ENCODE measurements at regions not wholly inside any gene's neighbourhood (a gene's known extent, or its start where the extent isn't known, plus 50 kb on each side); places are given as distances from the start of the nearest gene placed in this dataset.

DNA sequence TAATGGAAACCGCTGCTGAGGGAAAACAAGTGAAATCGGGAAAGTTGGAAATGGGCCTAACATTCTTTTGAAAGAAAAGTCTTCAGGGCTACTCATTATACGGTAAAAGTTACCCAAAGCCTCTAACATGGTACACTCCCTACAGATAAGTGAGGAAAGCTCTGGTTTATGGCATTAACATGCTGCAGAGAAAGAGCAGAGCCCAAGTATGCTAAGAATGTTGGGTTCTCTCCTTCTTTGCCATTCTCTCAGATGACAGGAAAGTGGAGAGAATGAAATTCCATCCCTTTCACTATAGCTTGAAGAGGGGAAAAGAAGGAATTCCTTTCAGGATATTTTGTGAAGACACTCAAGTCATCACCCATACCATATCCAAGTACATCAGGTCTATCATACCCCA, 348.0 kb downstream of the SEC23A start:
- Histone ChIP-seq H3K36me3 (replicated peaks in 1 of 2; ENCODE audit: control insufficient read depth in 1 of 2, insufficient read depth in 2 of 2, low read length in 2 of 2) (no peaks in the 10 kb centered on the region), H2AFZ (ENCODE audit: insufficient read depth, low read depth, low read length, poor library complexity, severe bottlenecking) (no peak overlapping the region), H3K4me1 (ENCODE audit: control insufficient read depth in 1 of 2, insufficient read depth in 2 of 2, low read length in 2 of 2) (no peaks in the 10 kb centered on the region), H3K27ac (ENCODE audit: low read depth in 1 of 2, low read length in 2 of 2) (no peak overlapping the region), H3K27me3 (ENCODE audit: control insufficient read depth in 2 of 2, insufficient read depth in 2 of 2, low read length in 2 of 2) (no peaks in the 10 kb centered on the region), H3K9ac (ENCODE audit: insufficient read depth, low read length, poor library complexity, severe bottlenecking) (no peak overlapping the region), H4K20me1 (ENCODE audit: insufficient read depth, low read length) (no peaks in the 10 kb centered on the region), H3K4me2 (replicated peaks; ENCODE audit: extremely low read depth, low read length, poor library complexity, severe bottlenecking) (no peak overlapping the region), H3K79me2 (ENCODE audit: insufficient read depth, low read length) (no peaks in the 10 kb centered on the region), H3K4me3 (replicated peaks in 1 of 3; ENCODE audit: low read depth in 2 of 3, low read length in 3 of 3) (no peak overlapping the region), H3K9me3 (replicated peaks in 1 of 2; ENCODE audit: control insufficient read depth in 1 of 2, insufficient read depth in 1 of 2, low read length in 2 of 2) (no peaks in the 10 kb centered on the region)
- Mint-ChIP-seq H3K36me3 (no peaks in the 10 kb centered on the region), H3K9me3 (peaks cover 0 to 2% (median 0%) of the 10 kb centered on the region in 7 donors), H3K27me3 (ENCODE audit: low read depth in 3 of 3) (peaks cover 0 to 3% (median 0%) of the 10 kb centered on the region in 3 donors), H3K27ac (no peak overlapping the region), H3K4me3 (no peak overlapping the region), H3K4me1 (no peaks in the 10 kb centered on the region)
- TF ChIP-seq, protein P1, sequence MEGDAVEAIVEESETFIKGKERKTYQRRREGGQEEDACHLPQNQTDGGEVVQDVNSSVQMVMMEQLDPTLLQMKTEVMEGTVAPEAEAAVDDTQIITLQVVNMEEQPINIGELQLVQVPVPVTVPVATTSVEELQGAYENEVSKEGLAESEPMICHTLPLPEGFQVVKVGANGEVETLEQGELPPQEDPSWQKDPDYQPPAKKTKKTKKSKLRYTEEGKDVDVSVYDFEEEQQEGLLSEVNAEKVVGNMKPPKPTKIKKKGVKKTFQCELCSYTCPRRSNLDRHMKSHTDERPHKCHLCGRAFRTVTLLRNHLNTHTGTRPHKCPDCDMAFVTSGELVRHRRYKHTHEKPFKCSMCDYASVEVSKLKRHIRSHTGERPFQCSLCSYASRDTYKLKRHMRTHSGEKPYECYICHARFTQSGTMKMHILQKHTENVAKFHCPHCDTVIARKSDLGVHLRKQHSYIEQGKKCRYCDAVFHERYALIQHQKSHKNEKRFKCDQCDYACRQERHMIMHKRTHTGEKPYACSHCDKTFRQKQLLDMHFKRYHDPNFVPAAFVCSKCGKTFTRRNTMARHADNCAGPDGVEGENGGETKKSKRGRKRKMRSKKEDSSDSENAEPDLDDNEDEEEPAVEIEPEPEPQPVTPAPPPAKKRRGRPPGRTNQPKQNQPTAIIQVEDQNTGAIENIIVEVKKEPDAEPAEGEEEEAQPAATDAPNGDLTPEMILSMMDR (IDR thresholded peaks at IDR 0.05), result no peak
- no CpG with 5 or more reads among the region's 3 CpGs for WGBS (ENCODE audit: insufficient coverage)
- intact Hi-C loops (cut with micrococcal nuclease), result no loop called here
- no peak for DNase-seq

DNA sequence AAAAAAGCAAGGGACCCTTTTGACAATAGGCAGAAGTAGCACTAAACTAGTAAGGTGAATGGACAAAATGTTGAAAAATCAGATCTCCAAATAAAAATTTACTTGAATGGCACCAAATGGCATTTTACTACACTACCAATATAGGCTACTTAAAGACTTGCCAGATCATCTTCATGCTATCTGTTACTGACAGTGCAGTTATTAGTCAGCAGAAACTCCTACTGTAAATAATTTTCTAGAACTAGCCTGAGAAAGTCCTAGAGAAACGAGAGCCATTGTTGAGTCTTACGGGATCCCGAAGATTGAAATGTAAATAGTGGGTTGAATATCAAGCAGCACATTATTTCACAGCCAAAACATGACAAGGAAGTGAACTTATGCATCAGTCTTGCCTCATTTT, 350.3 kb downstream of the SEC23A start:
- TF ChIP-seq, protein P1 (IDR thresholded peaks at IDR 0.05), result no peak
- no CpG with 5 or more reads among the region's 3 CpGs for WGBS (ENCODE audit: insufficient coverage)
- Histone ChIP-seq H3K4me1 (ENCODE audit: control insufficient read depth in 1 of 2, insufficient read depth in 2 of 2, low read length in 2 of 2) (no peaks in the 10 kb centered on the region), H2AFZ (ENCODE audit: insufficient read depth, low read depth, low read length, poor library complexity, severe bottlenecking) (no peak overlapping the region), H3K27me3 (ENCODE audit: control insufficient read depth in 2 of 2, insufficient read depth in 2 of 2, low read length in 2 of 2) (no peaks in the 10 kb centered on the region), H3K9ac (ENCODE audit: insufficient read depth, low read length, poor library complexity, severe bottlenecking) (no peak overlapping the region), H3K4me2 (replicated peaks; ENCODE audit: extremely low read depth, low read length, poor library complexity, severe bottlenecking) (no peak overlapping the region), H3K4me3 (replicated peaks in 1 of 3; ENCODE audit: low read depth in 2 of 3, low read length in 3 of 3) (no peak overlapping the region), H3K79me2 (ENCODE audit: insufficient read depth, low read length) (no peaks in the 10 kb centered on the region), H3K27ac (ENCODE audit: low read depth in 1 of 2, low read length in 2 of 2) (no peak overlapping the region), H4K20me1 (ENCODE audit: insufficient read depth, low read length) (no peaks in the 10 kb centered on the region), H3K9me3 (replicated peaks in 1 of 2; ENCODE audit: control insufficient read depth in 1 of 2, insufficient read depth in 1 of 2, low read length in 2 of 2) (no peaks in the 10 kb centered on the region), H3K36me3 (replicated peaks in 1 of 2; ENCODE audit: control insufficient read depth in 1 of 2, insufficient read depth in 2 of 2, low read length in 2 of 2) (no peaks in the 10 kb centered on the region)
- DNase-seq, result no peak
- H3K9me3 Mint-ChIP-seq, result peaks cover 0 to 5% (median 2%) of the 10 kb centered on the region in 7 donors
- H3K36me3 Mint-ChIP-seq, result no peaks in the 10 kb centered on the region
- H3K4me3 Mint-ChIP-seq, result no peak overlapping the region
- no peaks in the 10 kb centered on the region for H3K4me1 Mint-ChIP-seq
- peaks cover 0 to 1% (median 0%) of the 10 kb centered on the region in 3 donors for H3K27me3 Mint-ChIP-seq (ENCODE audit: low read depth in 3 of 3)
- intact Hi-C loops (cut with micrococcal nuclease), result no loop called here
- no peak overlapping the region for H3K27ac Mint-ChIP-seq
